WI38 (cell line): ENCODE measurements at regions not wholly inside any gene's neighbourhood (a gene's known extent, or its start where the extent isn't known, plus 50 kb on each side); places are given as distances from the start of the nearest gene placed in this dataset.

Experiments used
- H3K4me3 ChIP-seq: 2 replicates; pipeline ENCODE4 v1.5.1; 2011; ENCODE audit warnings: low read depth, mild to moderate bottlenecking, control low read depth, low read length
- CTCF ChIP-seq: IDR thresholded peaks from 2 replicates; pipeline ENCODE4 v1.5.1; 2012; ENCODE audit warnings: low read depth, mild to moderate bottlenecking, control low read depth, low read length

- no peak overlapping the region for H3K4me3 ChIP-seq
- TF ChIP-seq CTCF = no peak
Measured at GRCh38 chr20:48257833-48258232, 472.6 kb upstream of the SULF2 start.

- TF ChIP-seq CTCF = no peak
- H3K4me3 ChIP-seq = no peak overlapping the region
Measured at GRCh38 chr20:48247961-48248360, 462.7 kb upstream of the SULF2 start.

- TF ChIP-seq CTCF = no peak
- no peak overlapping the region for H3K4me3 ChIP-seq
Measured at GRCh38 chr20:48246061-48246790, 460.9 kb upstream of the SULF2 start.

- H3K4me3 ChIP-seq = no peak overlapping the region
- no peak for TF ChIP-seq CTCF
Measured at GRCh38 chr20:48242623-48243022, 457.3 kb upstream of the SULF2 start.

GRCh38 chr20:48241482-48241881 lies 456.2 kb upstream of the SULF2 start:
- TF ChIP-seq CTCF = no peak
- no peak overlapping the region for H3K4me3 ChIP-seq

GRCh38 chr20:48238781-48239180 lies 453.5 kb upstream of the SULF2 start:
- no peak overlapping the region for H3K4me3 ChIP-seq
- no peak for TF ChIP-seq CTCF

- no peak for TF ChIP-seq CTCF
Measured at GRCh38 chr20:48238326-48238725, 453.0 kb upstream of the SULF2 start.

More at GRCh38 chr20:48238326-48238725, 453.0 kb upstream of the SULF2 start:
- no peak overlapping the region for H3K4me3 ChIP-seq
